ENCODE measurements at regions not wholly inside any gene's neighbourhood (a gene's known extent, or its start where the extent isn't known, plus 50 kb on each side); places are given as distances from the start of the nearest gene placed in this dataset.

DNA sequence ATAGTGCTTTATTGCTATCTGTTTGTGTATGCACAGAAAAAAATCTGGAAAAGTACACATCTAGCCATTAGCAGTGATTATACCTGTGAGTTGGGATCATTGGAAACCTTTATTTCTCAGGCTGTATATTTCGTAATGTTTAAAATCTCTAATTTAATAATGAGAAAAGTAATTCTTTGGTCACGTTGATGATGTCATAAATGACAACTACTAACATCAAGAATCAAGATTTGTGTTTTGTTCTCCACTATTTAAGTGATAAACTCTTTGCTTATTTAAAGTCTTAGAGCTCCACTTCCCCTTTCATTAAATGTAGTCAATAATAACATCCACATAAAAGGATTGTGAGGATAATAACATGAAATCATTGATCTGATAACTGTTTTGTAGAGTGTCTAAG is 126.2 kb downstream of the TMA16 start:
- Mint-ChIP-seq H3K27ac (no peak overlapping the region), H3K27me3 (ENCODE audit: low read depth) (no peaks in the 10 kb centered on the region), H3K9me3 (no peaks in the 10 kb centered on the region), H3K4me1 (no peaks in the 10 kb centered on the region), H3K4me3 (no peak overlapping the region), H3K36me3 (no peaks in the 10 kb centered on the region)
- ATAC-seq = no peak
- TF ChIP-seq, protein P1, sequence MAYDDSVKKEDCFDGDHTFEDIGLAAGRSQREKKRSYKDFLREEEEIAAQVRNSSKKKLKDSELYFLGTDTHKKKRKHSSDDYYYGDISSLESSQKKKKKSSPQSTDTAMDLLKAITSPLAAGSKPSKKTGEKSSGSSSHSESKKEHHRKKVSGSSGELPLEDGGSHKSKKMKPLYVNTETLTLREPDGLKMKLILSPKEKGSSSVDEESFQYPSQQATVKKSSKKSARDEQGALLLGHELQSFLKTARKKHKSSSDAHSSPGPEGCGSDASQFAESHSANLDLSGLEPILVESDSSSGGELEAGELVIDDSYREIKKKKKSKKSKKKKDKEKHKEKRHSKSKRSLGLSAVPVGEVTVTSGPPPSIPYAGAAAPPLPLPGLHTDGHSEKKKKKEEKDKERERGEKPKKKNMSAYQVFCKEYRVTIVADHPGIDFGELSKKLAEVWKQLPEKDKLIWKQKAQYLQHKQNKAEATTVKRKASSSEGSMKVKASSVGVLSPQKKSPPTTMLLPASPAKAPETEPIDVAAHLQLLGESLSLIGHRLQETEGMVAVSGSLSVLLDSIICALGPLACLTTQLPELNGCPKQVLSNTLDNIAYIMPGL (CRISPR knock-in tag; IDR thresholded peaks at IDR 0.05) = no peak
- TF ChIP-seq, protein P2, sequence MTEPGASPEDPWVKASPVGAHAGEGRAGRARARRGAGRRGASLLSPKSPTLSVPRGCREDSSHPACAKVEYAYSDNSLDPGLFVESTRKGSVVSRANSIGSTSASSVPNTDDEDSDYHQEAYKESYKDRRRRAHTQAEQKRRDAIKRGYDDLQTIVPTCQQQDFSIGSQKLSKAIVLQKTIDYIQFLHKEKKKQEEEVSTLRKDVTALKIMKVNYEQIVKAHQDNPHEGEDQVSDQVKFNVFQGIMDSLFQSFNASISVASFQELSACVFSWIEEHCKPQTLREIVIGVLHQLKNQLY (CRISPR knock-in tag; IDR thresholded peaks at IDR 0.05) = no peak
- TF ChIP-seq, protein P3, sequence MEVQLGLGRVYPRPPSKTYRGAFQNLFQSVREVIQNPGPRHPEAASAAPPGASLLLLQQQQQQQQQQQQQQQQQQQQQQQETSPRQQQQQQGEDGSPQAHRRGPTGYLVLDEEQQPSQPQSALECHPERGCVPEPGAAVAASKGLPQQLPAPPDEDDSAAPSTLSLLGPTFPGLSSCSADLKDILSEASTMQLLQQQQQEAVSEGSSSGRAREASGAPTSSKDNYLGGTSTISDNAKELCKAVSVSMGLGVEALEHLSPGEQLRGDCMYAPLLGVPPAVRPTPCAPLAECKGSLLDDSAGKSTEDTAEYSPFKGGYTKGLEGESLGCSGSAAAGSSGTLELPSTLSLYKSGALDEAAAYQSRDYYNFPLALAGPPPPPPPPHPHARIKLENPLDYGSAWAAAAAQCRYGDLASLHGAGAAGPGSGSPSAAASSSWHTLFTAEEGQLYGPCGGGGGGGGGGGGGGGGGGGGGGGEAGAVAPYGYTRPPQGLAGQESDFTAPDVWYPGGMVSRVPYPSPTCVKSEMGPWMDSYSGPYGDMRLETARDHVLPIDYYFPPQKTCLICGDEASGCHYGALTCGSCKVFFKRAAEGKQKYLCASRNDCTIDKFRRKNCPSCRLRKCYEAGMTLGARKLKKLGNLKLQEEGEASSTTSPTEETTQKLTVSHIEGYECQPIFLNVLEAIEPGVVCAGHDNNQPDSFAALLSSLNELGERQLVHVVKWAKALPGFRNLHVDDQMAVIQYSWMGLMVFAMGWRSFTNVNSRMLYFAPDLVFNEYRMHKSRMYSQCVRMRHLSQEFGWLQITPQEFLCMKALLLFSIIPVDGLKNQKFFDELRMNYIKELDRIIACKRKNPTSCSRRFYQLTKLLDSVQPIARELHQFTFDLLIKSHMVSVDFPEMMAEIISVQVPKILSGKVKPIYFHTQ (CRISPR knock-in tag; IDR thresholded peaks at IDR 0.05) = no peak
- no peak for DNase-seq (ENCODE audit: low spot score)
- ChIA-PET CTCF (no interaction called here), POLR2A (no interaction called here)

DNA sequence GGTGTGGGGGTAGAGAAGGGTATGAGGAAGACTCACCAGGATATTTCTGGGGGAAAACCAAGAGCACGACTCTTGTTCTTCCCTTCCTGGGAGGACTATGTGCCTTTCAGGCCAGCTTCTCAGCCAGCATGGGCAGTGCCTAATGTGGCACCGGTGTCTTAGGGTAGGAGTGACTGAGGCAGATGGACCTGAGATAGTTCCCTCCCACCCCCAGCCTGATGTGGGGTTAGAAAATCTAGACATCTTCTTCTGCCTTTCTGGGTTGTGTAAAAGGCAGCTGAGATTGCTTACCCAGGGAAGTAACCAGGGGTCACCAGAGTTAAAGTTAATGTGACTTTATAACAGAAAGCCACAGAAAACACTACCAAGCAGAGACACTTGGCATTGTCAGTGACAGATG is 127.3 kb downstream of the TMA16 start:
- POLR2A ChIA-PET = no interaction called here
- ATAC-seq = no peak
- CTCF ChIA-PET = no interaction called here
- TF ChIP-seq TP53 (CRISPR knock-in tag; IDR thresholded peaks at IDR 0.05) = no peak
- TF ChIP-seq, protein P4, sequence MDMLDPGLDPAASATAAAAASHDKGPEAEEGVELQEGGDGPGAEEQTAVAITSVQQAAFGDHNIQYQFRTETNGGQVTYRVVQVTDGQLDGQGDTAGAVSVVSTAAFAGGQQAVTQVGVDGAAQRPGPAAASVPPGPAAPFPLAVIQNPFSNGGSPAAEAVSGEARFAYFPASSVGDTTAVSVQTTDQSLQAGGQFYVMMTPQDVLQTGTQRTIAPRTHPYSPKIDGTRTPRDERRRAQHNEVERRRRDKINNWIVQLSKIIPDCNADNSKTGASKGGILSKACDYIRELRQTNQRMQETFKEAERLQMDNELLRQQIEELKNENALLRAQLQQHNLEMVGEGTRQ (CRISPR knock-in tag; IDR thresholded peaks at IDR 0.05) = no peak
- TF ChIP-seq, protein P5, sequence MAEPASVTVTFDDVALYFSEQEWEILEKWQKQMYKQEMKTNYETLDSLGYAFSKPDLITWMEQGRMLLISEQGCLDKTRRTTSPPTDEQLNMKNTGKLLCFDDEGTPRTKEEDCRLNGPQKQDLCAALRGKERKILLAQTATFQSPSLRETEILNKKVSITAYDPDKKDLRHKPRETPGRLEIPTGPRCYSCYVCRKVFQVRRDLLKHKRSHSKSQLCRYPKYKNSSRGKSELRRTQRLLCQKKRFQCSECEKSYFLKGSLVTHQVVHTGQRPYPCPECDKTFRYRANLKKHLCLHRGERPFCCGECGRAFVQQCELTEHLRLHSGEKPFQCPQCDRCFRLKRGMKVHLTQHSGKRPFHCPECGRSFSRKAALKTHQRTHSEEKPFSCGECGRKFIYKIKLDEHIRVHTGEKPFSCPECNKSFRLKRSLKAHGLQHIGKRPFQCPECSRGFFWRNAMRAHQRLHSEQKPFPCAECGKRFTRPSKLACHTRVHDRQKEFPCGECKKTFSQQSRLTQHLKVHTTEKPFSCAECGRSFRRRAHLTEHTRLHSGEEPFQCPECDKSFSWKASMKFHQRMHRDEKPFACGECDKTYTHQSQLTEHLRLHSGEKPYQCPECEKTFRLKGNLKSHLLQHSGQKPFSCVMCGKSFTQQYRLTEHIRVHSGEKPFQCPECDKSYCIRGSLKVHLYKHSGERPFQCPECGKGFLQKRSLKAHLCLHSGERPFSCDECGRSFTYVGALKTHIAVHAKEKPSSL (CRISPR knock-in tag; conservative IDR thresholded peaks at IDR 0.05) = no peak
- TF ChIP-seq, protein P6, sequence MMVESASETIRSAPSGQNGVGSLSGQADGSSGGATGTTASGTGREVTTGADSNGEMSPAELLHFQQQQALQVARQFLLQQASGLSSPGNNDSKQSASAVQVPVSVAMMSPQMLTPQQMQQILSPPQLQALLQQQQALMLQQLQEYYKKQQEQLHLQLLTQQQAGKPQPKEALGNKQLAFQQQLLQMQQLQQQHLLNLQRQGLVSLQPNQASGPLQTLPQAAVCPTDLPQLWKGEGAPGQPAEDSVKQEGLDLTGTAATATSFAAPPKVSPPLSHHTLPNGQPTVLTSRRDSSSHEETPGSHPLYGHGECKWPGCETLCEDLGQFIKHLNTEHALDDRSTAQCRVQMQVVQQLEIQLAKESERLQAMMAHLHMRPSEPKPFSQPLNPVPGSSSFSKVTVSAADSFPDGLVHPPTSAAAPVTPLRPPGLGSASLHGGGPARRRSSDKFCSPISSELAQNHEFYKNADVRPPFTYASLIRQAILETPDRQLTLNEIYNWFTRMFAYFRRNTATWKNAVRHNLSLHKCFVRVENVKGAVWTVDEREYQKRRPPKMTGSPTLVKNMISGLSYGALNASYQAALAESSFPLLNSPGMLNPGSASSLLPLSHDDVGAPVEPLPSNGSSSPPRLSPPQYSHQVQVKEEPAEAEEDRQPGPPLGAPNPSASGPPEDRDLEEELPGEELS (CRISPR knock-in tag; IDR thresholded peaks at IDR 0.05) = no peak
- TF ChIP-seq, protein P7, sequence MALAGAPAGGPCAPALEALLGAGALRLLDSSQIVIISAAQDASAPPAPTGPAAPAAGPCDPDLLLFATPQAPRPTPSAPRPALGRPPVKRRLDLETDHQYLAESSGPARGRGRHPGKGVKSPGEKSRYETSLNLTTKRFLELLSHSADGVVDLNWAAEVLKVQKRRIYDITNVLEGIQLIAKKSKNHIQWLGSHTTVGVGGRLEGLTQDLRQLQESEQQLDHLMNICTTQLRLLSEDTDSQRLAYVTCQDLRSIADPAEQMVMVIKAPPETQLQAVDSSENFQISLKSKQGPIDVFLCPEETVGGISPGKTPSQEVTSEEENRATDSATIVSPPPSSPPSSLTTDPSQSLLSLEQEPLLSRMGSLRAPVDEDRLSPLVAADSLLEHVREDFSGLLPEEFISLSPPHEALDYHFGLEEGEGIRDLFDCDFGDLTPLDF (CRISPR knock-in tag; IDR thresholded peaks at IDR 0.05) = no peak
- TF ChIP-seq JAZF1 (CRISPR knock-in tag; IDR thresholded peaks at IDR 0.05) = no peak
- no peak for TF ChIP-seq ELF4 (CRISPR knock-in tag; IDR thresholded peaks at IDR 0.05; ENCODE audit: low read depth)
- no peak for TF ChIP-seq ZNF232 (CRISPR knock-in tag; IDR thresholded peaks at IDR 0.05)
- TF ChIP-seq ZNF138 (CRISPR knock-in tag; conservative IDR thresholded peaks at IDR 0.05) = no peak
- no peak for TF ChIP-seq ZNF317 (CRISPR knock-in tag; IDR thresholded peaks at IDR 0.05; ENCODE audit: borderline replicate concordance, low read depth)
- TF ChIP-seq, protein P8, sequence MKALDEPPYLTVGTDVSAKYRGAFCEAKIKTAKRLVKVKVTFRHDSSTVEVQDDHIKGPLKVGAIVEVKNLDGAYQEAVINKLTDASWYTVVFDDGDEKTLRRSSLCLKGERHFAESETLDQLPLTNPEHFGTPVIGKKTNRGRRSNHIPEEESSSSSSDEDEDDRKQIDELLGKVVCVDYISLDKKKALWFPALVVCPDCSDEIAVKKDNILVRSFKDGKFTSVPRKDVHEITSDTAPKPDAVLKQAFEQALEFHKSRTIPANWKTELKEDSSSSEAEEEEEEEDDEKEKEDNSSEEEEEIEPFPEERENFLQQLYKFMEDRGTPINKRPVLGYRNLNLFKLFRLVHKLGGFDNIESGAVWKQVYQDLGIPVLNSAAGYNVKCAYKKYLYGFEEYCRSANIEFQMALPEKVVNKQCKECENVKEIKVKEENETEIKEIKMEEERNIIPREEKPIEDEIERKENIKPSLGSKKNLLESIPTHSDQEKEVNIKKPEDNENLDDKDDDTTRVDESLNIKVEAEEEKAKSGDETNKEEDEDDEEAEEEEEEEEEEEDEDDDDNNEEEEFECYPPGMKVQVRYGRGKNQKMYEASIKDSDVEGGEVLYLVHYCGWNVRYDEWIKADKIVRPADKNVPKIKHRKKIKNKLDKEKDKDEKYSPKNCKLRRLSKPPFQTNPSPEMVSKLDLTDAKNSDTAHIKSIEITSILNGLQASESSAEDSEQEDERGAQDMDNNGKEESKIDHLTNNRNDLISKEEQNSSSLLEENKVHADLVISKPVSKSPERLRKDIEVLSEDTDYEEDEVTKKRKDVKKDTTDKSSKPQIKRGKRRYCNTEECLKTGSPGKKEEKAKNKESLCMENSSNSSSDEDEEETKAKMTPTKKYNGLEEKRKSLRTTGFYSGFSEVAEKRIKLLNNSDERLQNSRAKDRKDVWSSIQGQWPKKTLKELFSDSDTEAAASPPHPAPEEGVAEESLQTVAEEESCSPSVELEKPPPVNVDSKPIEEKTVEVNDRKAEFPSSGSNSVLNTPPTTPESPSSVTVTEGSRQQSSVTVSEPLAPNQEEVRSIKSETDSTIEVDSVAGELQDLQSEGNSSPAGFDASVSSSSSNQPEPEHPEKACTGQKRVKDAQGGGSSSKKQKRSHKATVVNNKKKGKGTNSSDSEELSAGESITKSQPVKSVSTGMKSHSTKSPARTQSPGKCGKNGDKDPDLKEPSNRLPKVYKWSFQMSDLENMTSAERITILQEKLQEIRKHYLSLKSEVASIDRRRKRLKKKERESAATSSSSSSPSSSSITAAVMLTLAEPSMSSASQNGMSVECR (CRISPR knock-in tag; IDR thresholded peaks at IDR 0.05; ENCODE audit: borderline replicate concordance) = no peak
- TF ChIP-seq ZNF416 (CRISPR knock-in tag; IDR thresholded peaks at IDR 0.05) = no peak
- TF ChIP-seq ZNF423 (CRISPR knock-in tag; IDR thresholded peaks at IDR 0.05) = no peak
- TF ChIP-seq TEAD1 (CRISPR knock-in tag; IDR thresholded peaks at IDR 0.05) = no peak
- TF ChIP-seq NFATC4 (CRISPR knock-in tag; IDR thresholded peaks at IDR 0.05) = no peak
- TF ChIP-seq HMGA2 (CRISPR knock-in tag; IDR thresholded peaks at IDR 0.05) = no peak

More for the DNA sequence above, 127.3 kb downstream of the TMA16 start:
- Mint-ChIP-seq H3K9me3 (no peaks in the 10 kb centered on the region), H3K27me3 (ENCODE audit: low read depth) (no peaks in the 10 kb centered on the region), H3K36me3 (no peaks in the 10 kb centered on the region), H3K4me3 (no peak overlapping the region), H3K4me1 (no peaks in the 10 kb centered on the region), H3K27ac (no peak overlapping the region)
- no peak for DNase-seq (ENCODE audit: low spot score)

All from WTC11 (cell line).